Activated T-helper 1 cell treated with Interleukin-2 at 50 U/mL for 16 hours (primary cell): ENCODE measurements at regions not wholly inside any gene's neighbourhood (a gene's known extent, or its start where the extent isn't known, plus 50 kb on each side); places are given as distances from the start of the nearest gene placed in this dataset.

Experiments
- DNase-seq: peaks from one replicate; pipeline ENCODE4 v3.0.0-alpha.2; 2020; ENCODE audit warnings: low read depth

DNA sequence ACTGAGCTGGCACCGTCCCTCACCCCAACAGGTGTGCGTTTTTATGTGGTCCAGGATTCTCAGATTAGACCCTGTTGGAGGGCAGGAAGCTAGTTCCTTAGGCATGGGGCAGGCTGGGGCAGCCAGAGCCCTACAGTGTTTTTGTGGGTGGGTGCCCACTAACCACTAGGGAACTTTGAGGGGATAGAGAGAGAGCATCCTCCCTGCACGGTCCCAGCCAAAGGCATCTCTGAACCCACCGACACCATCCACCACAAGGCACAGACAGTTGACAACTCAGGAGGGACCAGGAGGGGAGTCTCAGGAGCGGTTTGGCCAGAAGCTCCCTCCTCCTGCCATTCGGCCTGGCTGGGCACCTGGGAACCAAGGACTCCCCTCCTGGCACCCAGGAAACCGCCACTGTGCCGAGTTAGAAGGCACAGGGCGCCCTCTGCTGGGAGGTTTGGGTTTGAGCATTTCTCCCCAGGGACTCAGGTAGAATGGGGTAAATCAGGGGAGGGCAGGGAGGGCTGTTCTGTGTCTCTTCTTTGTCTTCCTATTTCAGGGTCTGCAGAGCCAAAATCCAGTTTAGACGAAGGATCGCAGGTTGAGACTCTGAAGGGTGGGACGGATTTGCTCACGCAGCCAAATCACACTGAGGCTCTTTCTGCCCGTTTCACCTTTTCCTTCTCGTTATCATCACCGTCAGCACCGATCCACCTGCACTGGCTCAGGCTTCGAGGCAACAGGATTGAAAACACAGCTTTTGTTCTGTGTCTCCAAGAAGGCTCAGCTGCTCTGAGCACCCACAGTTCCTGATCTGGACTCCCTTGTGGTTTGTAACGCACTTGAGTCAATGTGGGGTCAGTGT, 84.8 kb upstream of the COL13A1 start:
- DNase-seq = peak; percentile 12

DNA sequence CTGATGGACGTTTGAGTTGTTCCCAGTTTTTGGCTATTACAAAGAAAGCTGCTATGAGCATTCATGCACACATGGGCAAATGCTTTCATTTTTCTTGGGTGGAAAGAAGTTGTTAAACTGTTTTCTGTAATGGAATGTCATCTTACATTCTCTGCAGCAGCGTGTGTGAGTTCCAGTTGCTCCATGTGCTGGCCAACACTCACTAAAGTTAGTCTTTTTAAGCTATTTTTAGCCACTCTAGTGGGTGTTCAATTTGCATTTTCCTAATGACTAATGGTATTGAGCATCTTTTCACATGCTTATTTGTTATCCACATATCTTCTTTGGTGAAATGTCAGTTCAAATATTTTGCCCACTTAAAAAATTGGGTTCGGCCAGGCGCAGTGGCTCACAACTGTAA, 82.8 kb upstream of the COL13A1 start:
- DNase-seq = no peak

DNA sequence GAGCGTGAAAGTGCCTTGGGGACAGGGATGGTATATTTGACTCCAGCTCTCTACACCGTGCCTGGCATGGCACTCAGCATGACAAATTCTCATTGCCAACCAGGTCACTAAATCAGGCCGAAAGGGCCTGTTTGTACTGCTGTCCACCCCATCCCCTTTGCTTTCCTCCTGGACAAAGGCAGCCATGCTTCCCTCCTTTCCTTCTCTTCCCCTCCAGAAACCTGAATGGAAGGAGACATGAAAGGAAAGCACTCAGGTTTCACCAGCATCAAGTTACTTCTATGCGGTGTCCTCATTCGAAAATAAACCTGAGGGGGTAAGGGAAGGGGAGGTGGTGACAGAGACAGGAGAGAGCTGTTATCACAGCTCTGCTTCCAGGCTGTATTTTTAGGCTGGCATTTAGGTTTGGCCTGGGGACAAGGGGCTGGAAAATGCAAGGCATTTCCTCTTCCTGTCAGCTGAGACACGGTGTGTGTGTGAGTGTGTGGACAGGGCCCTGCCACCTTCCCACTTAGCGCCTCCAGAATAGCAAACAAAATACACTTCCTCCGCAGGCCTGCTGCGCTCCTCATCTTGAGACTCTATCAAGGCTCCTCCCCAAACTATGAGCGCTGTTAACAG, 79.9 kb upstream of the COL13A1 start:
- no peak for DNase-seq

DNA sequence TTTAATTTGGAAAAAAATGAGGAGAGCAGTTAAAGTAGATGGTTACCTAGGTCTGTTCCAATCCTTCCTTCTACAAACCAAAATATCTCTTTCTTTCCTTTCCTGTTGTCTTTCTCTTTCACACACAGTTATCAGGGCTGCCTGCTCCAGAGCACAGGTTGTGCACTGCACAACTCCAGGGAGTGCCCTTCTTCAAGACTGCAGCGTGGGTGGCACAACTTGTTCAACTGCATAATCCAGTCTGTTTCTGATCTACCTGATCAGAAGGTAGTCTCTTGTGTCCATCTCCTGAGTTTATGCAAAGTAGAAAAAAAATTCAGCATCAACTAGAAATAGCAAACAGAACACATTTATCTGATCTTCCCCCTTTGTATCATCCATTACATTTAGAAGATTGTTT, 78.1 kb upstream of the COL13A1 start:
- no peak for DNase-seq

DNA sequence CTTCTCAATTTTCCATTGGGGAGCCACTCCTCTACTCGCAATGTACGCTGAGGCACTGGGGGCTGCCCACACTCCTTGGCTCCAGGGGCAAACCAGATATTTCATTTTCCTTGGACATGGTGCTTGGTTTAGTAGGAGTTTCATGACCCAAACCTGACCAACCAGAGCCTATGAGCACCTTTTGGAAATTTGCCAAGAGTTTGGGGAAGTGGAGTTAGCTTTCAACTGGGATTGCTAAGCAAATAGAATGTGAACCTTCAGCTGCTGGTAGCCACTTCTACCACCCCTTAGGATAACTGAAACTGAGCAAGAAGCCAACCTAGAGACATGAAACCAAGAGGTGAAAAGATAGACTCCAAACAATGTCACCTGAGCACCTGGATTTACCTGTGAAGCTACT, 74.9 kb upstream of the COL13A1 start:
- no peak for DNase-seq

DNA sequence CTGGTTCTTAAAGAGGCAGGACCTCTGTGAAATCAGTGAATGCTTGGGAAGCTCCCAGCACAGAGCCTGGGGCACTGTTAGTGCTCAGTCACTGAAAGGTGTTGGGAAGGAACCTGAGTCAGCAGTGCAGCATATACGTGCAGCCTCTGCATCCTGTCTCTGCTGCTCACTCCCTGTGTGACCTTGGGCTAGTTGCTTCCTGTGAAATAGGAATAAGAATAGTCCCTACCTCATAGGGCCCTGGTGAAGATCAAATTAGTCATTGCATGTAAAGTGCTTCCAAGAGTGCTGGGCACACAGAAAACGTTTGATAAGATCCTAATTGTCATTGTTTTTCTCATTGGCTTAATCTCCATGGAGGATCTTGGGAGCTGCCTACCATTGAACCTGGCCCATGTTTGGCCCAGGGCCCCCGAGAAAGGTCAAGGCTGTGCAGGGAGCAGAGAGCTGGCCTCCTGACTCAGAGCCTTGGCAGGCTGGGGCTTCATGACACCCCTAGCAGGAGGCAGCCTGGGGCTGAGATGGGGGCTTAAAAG, 73.3 kb upstream of the COL13A1 start:
- no peak for DNase-seq

DNA sequence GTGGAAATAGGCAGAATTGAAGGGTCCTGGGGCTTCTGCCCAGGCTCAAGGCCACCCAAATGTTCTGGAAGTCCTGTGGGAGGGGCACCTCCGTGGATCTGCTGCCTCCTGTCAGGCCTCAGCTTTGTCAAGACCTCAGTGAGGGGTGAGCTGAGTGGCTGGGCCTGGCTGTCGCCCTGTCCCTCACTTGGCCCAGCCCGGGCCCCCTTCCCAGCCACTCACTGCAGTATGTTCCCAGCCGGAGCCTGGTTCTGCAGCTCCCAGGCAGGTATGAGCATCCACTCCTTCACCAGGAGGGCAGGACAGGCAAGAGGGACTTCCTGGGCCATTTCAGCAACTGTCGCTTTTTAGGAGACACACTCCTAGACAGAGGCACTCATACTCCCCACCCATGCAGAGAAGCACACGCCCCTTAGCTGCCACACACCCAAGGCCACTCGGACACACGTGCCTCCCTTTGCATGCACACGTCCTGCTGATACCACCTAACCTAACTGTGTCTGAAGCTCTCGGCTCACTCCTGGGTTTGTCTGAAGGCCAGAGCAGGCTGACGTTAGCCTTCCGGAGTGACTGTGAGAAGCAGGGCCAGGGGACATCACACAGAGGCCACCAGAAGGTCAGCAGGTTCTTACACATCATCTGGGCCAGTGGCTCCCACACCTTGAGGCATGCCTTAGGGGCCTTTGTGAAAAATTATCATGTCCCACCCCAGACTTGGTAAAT, 72.2 kb upstream of the COL13A1 start:
- no peak for DNase-seq

DNA sequence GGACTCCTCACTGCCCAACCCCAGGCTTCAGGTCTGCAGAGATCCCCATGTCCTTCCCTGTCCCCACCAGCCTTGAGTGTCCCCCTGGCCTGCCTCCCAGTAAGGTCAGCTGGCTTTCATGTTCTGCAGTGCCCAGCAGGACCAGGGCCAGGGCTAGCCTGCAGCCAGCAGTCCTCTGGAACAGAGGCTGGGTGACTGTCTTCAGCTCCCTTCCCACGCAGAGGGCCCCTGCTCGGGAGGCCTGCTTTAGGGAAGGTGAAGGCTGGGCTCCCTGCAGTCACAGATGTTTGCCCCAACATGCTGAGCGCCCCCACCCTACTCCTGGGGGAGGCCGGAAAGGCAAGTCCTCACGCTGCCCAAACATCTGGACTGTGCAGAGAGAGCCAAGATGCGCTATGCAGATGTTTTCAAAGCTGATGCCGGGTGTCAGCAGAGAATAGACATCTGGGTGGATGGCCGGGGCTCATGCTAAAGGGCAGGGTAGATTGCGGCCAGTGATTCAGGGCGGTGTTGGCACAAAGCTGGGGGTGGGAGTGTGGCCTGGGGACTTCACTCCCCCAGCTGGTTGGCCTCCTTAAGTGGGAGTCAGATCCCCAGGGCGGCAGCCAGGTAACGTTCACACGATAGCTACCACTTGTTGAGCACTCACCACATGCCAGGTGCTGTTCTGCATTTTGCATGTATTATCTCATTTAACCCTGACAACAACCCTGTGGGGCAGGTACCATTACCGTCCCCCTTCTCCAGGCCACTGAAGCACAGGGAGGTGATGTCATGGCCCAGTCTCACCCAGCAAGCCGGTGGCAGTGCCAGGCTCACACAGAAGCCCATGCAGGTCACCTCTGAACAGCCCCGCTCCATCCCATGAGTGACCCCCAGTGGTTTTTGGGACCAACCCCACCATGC, 71.2 kb upstream of the COL13A1 start:
- DNase-seq = no peak

DNA sequence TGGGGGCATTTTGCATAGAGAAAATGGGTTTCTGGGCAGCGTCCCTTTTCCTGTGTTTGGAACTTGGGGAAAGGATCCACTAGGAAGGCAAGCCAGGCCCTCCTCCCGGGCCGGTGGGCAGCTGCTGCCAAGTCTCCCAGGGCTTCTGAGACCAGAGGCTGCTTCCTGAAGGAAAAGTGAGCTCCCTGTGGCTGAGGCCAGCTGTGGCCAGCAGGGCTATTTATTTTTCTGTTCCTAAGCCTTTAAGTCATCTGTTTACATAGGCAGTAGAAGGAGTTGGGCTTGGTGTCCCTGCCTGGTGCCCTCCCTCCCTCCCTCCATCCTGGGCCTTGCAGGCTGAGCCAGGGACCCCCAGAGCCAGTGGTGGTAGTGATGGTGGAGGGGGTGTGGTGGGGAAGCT, 70.5 kb upstream of the COL13A1 start:
- no peak for DNase-seq

DNA sequence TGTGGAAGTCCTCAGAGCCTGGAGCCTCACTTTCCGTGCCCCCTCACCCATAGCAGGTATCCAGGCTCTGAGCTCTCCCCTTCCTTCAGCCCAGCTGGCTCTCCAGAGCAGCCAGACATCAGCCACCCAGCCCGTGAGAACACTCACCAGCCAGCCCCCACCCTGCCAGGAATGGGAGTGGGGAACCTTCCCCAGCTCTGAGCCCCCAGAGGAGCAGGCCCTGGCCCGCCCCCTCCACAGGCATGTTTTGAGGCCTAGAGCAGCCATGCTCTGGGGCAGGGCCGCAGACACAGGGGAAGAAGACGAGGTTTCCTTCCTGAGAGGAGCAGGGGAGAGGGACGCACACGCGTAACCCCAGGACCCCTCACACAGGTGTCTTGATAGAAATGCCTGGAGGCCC, 70.0 kb upstream of the COL13A1 start:
- DNase-seq = no peak

DNA sequence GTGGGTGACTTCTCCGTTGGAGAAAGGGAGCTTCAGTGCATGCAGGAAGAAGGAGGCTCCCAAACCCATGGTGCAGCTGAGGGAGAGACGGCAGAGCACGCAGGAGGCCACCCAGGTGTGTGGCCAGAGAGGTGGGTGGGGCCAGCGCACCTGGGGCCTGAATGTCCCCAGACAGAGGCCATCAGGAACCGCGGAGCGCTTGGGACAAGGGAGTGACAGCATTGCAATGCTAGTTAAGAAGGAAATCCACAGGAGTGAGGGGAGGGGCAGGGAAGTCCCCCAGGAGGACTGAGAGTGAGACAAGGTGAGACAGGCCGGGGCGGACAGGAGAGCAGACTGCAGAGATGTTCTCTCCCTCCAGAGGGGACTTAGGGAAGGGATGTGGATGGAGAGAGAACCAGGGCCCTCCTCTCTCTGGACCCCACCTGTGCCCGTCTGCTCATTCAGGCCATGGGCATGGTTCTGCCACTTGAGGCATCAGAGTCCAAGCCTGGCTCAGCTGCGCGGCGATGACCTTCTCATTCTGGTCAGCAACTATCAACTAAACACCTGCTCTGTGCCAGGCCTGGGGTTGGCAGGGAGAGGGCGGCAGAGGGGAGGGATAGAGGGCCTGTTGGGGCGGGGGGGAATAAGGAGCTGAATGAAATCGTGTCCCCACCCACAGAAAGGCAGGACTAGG, 69.4 kb upstream of the COL13A1 start:
- DNase-seq = no peak

DNA sequence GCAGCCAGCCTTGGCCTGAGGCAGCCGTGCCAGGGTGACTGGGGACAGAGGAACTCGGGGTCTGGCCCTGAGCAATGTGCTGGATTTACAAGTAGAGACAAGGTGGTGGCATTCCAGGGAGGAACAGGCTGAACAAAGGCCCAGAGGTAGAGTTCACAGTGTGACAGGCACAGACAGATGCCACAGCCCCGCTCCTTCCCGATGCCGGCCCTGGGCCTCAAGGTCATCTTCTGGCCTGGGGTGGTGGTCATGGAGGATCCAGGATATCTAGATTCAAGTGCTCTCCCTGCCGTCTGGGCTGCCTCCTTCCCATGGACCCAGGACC, 68.9 kb upstream of the COL13A1 start:
- DNase-seq = no peak

DNA sequence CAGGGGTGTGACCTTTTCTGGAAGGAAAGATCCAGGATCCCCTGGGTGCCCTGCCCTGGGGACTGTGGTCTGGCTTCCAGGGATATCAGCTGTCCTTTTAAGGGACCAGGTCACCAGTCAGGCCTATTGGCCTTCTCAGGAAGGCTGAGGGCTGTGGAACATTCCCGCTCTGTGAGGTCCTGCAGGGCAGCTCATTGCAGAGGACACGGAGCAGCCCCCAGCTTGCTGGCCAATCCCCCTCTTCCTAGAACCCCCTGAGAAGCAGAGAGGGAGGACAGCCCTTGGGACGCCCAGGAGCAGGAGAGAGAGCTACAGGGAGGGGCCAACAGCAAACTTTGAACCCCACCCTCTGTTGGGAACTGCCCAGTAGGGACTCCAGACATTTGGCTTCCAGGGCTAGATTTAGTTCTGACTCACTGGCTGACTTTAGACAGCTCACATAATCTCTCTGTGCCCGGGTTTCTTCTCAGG, 67.9 kb upstream of the COL13A1 start:
- no peak for DNase-seq

DNA sequence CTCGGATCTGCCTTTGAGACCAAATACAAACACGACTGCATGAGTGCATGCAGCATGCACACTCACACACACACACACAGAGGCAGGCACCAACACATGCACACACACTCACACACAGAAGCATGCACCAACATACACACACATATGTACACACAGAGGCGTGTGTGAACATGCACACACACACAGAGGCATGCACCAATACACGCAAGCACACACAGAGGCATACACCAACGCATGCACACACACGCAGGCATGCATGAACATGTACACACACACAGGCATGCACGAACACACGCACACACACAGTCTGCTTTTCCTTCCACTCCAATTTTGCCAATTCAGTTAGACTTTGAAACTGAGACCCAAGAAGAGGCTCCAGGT, 67.3 kb upstream of the COL13A1 start:
- DNase-seq = no peak

DNA sequence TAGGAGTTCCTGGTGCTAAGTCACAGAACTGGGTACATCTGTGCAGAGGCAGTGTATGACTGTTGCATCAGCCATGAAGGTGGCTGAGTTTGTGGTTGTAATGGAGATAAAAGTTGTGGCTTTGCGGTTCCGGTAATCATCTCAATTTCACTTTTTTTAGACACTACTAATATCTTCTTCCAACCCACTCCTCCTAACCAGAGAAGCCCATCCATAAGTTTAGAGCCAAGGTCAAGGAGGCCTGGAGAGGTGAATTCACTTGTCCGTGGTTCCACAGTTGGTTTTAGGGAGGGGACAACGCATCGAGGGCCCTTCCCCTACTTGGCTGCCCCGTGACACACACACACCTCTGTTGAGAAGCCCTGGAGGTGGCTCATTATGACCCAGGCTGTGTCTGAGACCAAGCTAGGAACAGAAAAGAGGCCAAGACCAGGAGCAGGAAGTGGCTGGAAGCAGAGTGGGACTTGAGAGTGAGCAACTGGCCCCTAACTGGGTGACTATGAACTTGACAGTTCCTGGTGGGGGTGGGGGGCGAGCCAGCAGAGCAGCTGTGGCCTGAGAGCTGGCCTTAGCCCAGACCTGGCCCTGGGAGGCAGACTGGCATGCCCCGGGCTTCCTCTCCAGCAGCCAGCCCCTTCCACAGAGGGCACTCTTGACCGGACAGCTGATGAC, 66.8 kb upstream of the COL13A1 start:
- no peak for DNase-seq

DNA sequence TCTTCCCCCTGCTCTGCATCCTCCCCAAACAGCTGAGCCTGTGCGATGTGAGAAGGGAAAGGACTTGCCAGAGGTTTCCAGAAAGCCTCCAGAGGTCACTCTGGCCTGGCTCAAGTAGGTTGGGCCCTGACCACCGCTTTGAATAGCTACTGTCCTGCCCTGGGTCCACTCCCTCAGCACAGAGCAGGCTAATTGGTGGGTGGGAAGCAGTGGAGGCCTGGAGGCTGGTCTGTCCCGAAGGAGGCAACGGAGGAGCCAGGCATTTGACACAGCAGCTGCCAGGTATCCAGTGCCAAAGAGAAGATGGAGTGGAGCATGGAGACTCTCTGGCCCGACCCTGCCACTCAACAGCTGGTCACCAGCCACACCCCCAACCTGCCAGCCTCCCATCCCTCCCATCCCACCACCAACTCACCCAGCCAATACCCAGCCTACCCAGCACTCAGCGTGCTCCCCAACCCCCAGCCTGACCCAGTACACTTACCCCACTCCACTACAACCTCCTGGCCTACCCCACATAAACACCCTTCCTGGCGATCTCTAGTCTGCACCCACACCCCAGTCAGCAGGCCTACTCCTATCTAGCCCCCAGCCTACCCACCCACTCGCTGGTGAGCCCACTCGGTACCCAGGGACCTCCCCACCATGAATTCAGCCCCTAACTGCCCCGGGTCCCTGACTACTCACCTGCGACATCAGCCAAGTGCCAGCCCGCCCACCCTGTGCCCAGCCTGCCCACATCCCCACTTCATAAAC, 64.6 kb upstream of the COL13A1 start:
- DNase-seq = no peak

DNA sequence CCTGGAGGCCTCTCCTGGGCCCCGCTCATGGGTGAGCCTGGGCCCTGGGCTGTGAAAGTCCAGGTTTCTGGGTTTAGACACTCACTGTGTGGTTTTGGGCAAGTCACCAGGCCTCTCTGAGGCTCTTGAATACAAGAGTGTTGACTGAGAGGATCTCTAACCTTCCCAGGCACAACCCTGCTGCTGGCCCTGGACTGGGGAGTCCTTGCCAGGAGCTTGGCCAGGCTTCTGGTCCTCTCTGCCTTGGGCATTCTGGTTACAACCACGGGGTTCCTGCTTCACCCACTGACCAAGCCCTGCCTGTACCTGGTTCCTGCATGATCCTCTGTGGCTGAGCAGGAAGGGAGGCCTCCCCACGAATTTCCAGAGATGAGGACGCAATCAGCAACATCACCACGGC, 63.6 kb upstream of the COL13A1 start:
- DNase-seq = no peak

DNA sequence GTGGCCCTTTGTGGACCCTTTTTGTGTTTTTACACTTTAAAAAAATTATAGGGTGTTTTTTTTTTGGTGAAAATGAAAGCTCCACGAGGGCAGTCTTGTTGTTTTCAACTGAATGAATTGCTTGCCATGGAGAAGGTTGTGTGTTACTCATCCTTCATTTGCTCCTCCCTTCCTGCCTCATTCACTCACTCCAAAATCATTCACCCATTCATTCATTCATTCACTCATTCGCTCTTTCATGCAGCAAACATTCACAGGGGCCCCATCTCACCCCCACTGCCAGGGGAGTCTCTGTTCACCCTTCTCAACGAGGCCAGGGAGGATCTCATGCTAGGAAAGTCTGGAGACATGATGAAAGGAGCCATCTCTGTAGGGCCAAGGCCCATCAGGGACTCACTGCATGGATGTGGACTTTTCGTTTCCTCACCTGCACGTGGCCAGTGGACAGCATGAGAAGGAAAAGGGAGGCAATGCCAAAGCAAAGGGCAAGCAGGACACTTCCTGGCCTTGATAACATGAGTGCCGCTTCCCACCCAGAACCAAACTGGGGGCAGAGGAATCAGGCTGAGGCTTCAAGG, 62.8 kb upstream of the COL13A1 start:
- DNase-seq = no peak

DNA sequence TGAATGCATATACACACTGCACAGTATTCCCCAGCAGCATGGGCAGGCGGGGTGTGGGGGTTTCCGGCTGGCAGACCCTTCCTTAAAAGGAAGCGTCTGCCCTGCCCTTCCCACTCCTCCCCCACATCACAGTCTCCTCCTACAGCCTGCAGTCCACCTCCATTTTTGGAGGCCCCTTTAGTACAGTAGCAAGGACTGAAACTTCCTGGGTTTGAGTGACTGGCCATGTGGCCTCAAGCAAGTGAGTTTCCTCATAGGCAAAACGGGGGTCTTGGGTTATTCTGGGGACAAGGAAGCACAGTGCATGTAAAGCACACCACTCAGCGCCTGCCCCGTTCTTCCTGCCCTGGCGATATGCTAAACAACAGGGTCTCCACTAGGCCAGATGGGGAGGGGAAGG, 62.1 kb upstream of the COL13A1 start:
- no peak for DNase-seq

DNA sequence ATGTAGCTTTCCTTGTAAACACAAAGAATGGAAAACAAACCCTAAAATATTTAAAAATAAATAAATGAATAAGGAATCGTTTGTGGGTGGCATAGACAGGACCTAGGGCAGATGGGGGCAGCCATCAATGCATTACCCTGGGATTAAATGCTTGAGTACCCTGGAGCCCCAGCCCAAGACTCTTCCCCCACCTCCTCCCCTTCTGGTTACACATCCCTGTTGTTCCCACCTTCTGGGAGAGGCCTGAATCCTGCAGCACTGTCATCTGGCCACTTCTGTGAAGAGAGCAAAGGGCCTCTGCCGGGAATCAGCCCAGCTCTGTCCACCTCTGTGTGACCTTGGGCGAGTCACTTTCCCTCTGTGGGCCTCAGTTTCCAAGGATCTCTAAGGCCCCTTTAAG, 61.6 kb upstream of the COL13A1 start:
- DNase-seq = no peak
